T-helper 2 cell (primary cell): ENCODE measurements at regions not wholly inside any gene's neighbourhood (a gene's known extent, or its start where the extent isn't known, plus 50 kb on each side); places are given as distances from the start of the nearest gene placed in this dataset.

Experiments
- DNase-seq, 5 experiments: peaks; one replicate each; pipeline versions ENCODE4 v3.0.0 to v3.0.0-alpha.2; 2012 to 2022

GRCh38 chr4:3852711-3853110 is 86.5 kb downstream of the ADRA2C start:
- DNase-seq, result no peak

- DNase-seq, result no peak
These were observed 87.3 kb downstream of the ADRA2C start for GRCh38 chr4:3853388-3854035.

GRCh38 chr4:3854661-3855060 is 88.5 kb downstream of the ADRA2C start:
- no peak for DNase-seq

GRCh38 chr4:3855646-3856045 is 89.5 kb downstream of the ADRA2C start:
- DNase-seq, result no peak

- no peak for DNase-seq
These were observed 90.5 kb downstream of the ADRA2C start for GRCh38 chr4:3856604-3857204.

GRCh38 chr4:3857269-3857926 is 91.2 kb downstream of the ADRA2C start:
- DNase-seq, result no peak

- DNase-seq, result no peak
These were observed 92.0 kb downstream of the ADRA2C start for GRCh38 chr4:3858046-3858730.

- no peak for DNase-seq
These were observed 92.7 kb downstream of the ADRA2C start for GRCh38 chr4:3858765-3859388.

- DNase-seq, result no peak
These were observed 93.4 kb downstream of the ADRA2C start for GRCh38 chr4:3859571-3859970.

GRCh38 chr4:3860061-3860912 is 94.1 kb downstream of the ADRA2C start:
- DNase-seq, result no peak

GRCh38 chr4:3860913-3861636 is 94.9 kb downstream of the ADRA2C start:
- no peak for DNase-seq

GRCh38 chr4:3861720-3862639 is 95.8 kb downstream of the ADRA2C start:
- DNase-seq, result no peak

GRCh38 chr4:3862640-3863420 is 96.6 kb downstream of the ADRA2C start:
- DNase-seq, result no peak

GRCh38 chr4:3863841-3864741 is 97.9 kb downstream of the ADRA2C start:
- DNase-seq, result no peak

- no peak for DNase-seq
These were observed 98.8 kb downstream of the ADRA2C start for GRCh38 chr4:3864742-3865721.

GRCh38 chr4:3865986-3866812 is 100.0 kb downstream of the ADRA2C start:
- DNase-seq, result no peak
